Activated CD4-positive, alpha-beta memory T cell treated with anti-CD3 and anti-CD28 coated beads for 36 hours (primary cell): ENCODE measurements at regions not wholly inside any gene's neighbourhood (a gene's known extent, or its start where the extent isn't known, plus 50 kb on each side); places are given as distances from the start of the nearest gene placed in this dataset.
"Not testable (repeated sequence)": the region's sequence is repeated elsewhere in the genome, so short reads cannot be mapped to it uniquely, and the experiment has no call there.

Experiments
- CTCF ChIA-PET: fragments of 350-600 bp; sonication (Branson Sonifier 250); formaldehyde crosslinking; loops from one replicate; lab custom pipeline; 2021; ENCODE audit warnings: antibody characterized with exemption, inconsistent platforms; lab: Charles Lee
- POLR2A ChIA-PET: fragments of 350-600 bp; sonication (Branson Sonifier 250); formaldehyde crosslinking; loops from one replicate; lab custom pipeline; 2021; ENCODE audit warnings: antibody characterized with exemption; lab: Charles Lee
- DNase-seq: peaks from one replicate; pipeline ENCODE4 v3.0.0-alpha.2; 2020
- H3K27ac Mint-ChIP-seq: one replicate; pipeline ENCODE4 v1.8.0; 2021; ENCODE audit warnings: mixed read lengths
- H3K27me3 Mint-ChIP-seq: one replicate; pipeline ENCODE4 v1.8.0; 2021; ENCODE audit warnings: mixed read lengths
- H3K36me3 Mint-ChIP-seq: one replicate; pipeline ENCODE4 v1.8.0; 2021; ENCODE audit warnings: mixed read lengths
- H3K4me1 Mint-ChIP-seq: one replicate; pipeline ENCODE4 v1.8.0; 2021; ENCODE audit warnings: low read depth, mixed read lengths
- H3K4me3 Mint-ChIP-seq: one replicate; pipeline ENCODE4 v1.8.0; 2021; ENCODE audit warnings: mild to moderate bottlenecking, mixed read lengths
- H3K9me3 Mint-ChIP-seq: one replicate; pipeline ENCODE4 v1.8.0; 2021; ENCODE audit warnings: mixed read lengths
- intact Hi-C: fragments of 100-400 bp; cut with micrococcal nuclease; formaldehyde crosslinking; loops from one replicate; pipeline ENCODE4 v1.15.1; 2023

- Mint-ChIP-seq H3K36me3 (no peaks in the 10 kb centered on the region), H3K9me3 (no peaks in the 10 kb centered on the region), H3K27me3 (no peaks in the 10 kb centered on the region), H3K27ac (no peak overlapping the region), H3K4me1 (no peaks in the 10 kb centered on the region), H3K4me3 (no peak overlapping the region)
- POLR2A ChIA-PET = no interaction called here
- CTCF ChIA-PET = no interaction called here
- no peak for DNase-seq
- intact Hi-C loops = no loop called here
These were observed 1254.8 kb upstream of the CHAC2 start for GRCh38 chr2:52512760-52513159.

- ChIA-PET CTCF (no interaction called here), POLR2A (no interaction called here)
- no peak overlapping the region for H3K27ac Mint-ChIP-seq
- no peak for DNase-seq
- H3K4me3 Mint-ChIP-seq = no peak overlapping the region
- no peaks in the 10 kb centered on the region for H3K27me3 Mint-ChIP-seq
- no peaks in the 10 kb centered on the region for H3K4me1 Mint-ChIP-seq
- no peaks in the 10 kb centered on the region for H3K9me3 Mint-ChIP-seq
- H3K36me3 Mint-ChIP-seq = no peaks in the 10 kb centered on the region
- intact Hi-C loops = no loop called here
These were observed 1257.2 kb upstream of the CHAC2 start for GRCh38 chr2:52510432-52510831.

GRCh38 chr2:52502476-52502860 is 1265.1 kb upstream of the CHAC2 start:
- Mint-ChIP-seq H3K27me3 (no peaks in the 10 kb centered on the region), H3K4me1 (no peaks in the 10 kb centered on the region), H3K27ac (no peak overlapping the region), H3K36me3 (no peaks in the 10 kb centered on the region), H3K9me3 (peaks cover 5% of the 10 kb centered on the region), H3K4me3 (no peak overlapping the region)
- DNase-seq = no peak
- intact Hi-C loops = no loop called here
- ChIA-PET POLR2A (no interaction called here), CTCF (no interaction called here)

GRCh38 chr2:52501715-52502475 is 1265.7 kb upstream of the CHAC2 start:
- no peaks in the 10 kb centered on the region for H3K4me1 Mint-ChIP-seq
- intact Hi-C loops = no loop called here

GRCh38 chr2:52500561-52500960 is 1267.0 kb upstream of the CHAC2 start:
- Mint-ChIP-seq H3K27ac (no peak overlapping the region), H3K36me3 (no peaks in the 10 kb centered on the region), H3K4me1 (no peaks in the 10 kb centered on the region), H3K27me3 (no peaks in the 10 kb centered on the region), H3K9me3 (peaks cover 5% of the 10 kb centered on the region), H3K4me3 (no peak overlapping the region)
- intact Hi-C loops = no loop called here
- DNase-seq = no peak
- ChIA-PET CTCF (no interaction called here), POLR2A (no interaction called here)

More at GRCh38 chr2:52501715-52502475, 1265.7 kb upstream of the CHAC2 start:
- Mint-ChIP-seq H3K9me3 (peaks cover 5% of the 10 kb centered on the region), H3K27ac (no peak overlapping the region), H3K4me3 (no peak overlapping the region), H3K27me3 (no peaks in the 10 kb centered on the region), H3K36me3 (no peaks in the 10 kb centered on the region)
- DNase-seq = no peak
- ChIA-PET CTCF (no interaction called here), POLR2A (no interaction called here)

- Mint-ChIP-seq H3K27ac (no peak overlapping the region), H3K27me3 (no peaks in the 10 kb centered on the region), H3K4me1 (no peaks in the 10 kb centered on the region), H3K4me3 (no peak overlapping the region), H3K9me3 (peaks cover 5% of the 10 kb centered on the region), H3K36me3 (no peaks in the 10 kb centered on the region)
- no peak for DNase-seq
- ChIA-PET CTCF (no interaction called here), POLR2A (no interaction called here)
- intact Hi-C loops = no loop called here
These were observed 1269.4 kb upstream of the CHAC2 start for GRCh38 chr2:52498077-52498750.

- DNase-seq = no peak
- intact Hi-C loops = no loop called here
- H3K27ac Mint-ChIP-seq = no peak overlapping the region
- H3K36me3 Mint-ChIP-seq = no peaks in the 10 kb centered on the region
- no peak overlapping the region for H3K4me3 Mint-ChIP-seq
- no peaks in the 10 kb centered on the region for H3K27me3 Mint-ChIP-seq
- no peaks in the 10 kb centered on the region for H3K4me1 Mint-ChIP-seq
- CTCF ChIA-PET = no interaction called here
- peaks cover 14% of the 10 kb centered on the region for H3K9me3 Mint-ChIP-seq
- POLR2A ChIA-PET = no interaction called here
These were observed 1271.8 kb upstream of the CHAC2 start for GRCh38 chr2:52495816-52496215.

GRCh38 chr2:52477166-52477565 is 1290.4 kb upstream of the CHAC2 start:
- Mint-ChIP-seq H3K27ac (no peak overlapping the region), H3K27me3 (no peaks in the 10 kb centered on the region), H3K36me3 (no peaks in the 10 kb centered on the region), H3K4me1 (no peaks in the 10 kb centered on the region), H3K9me3 (peaks cover 4% of the 10 kb centered on the region), H3K4me3 (no peak overlapping the region)
- DNase-seq = no peak
- ChIA-PET CTCF (no interaction called here), POLR2A (no interaction called here)
- intact Hi-C loops = no loop called here

GRCh38 chr2:52475590-52475989 is 1292.0 kb upstream of the CHAC2 start:
- no peak for DNase-seq
- POLR2A ChIA-PET = no interaction called here
- H3K9me3 Mint-ChIP-seq = peaks cover 4% of the 10 kb centered on the region
- intact Hi-C loops = no loop called here
- CTCF ChIA-PET = no interaction called here
- H3K27me3 Mint-ChIP-seq = no peaks in the 10 kb centered on the region
- no peak overlapping the region for H3K4me3 Mint-ChIP-seq
- no peak overlapping the region for H3K27ac Mint-ChIP-seq
- H3K4me1 Mint-ChIP-seq = no peaks in the 10 kb centered on the region
- no peaks in the 10 kb centered on the region for H3K36me3 Mint-ChIP-seq

GRCh38 chr2:52474091-52474490 is 1293.5 kb upstream of the CHAC2 start:
- H3K4me3 Mint-ChIP-seq = no peak overlapping the region
- ChIA-PET POLR2A (no interaction called here), CTCF (no interaction called here)
- intact Hi-C loops = no loop called here
- no peak overlapping the region for H3K27ac Mint-ChIP-seq
- no peaks in the 10 kb centered on the region for H3K36me3 Mint-ChIP-seq
- peaks cover 4% of the 10 kb centered on the region for H3K9me3 Mint-ChIP-seq
- H3K27me3 Mint-ChIP-seq = no peaks in the 10 kb centered on the region
- H3K4me1 Mint-ChIP-seq = no peaks in the 10 kb centered on the region
- DNase-seq = no peak

- H3K9me3 Mint-ChIP-seq = peaks cover under 1% of the 10 kb centered on the region
- no peak overlapping the region for H3K27ac Mint-ChIP-seq
- no peak overlapping the region for H3K4me3 Mint-ChIP-seq
- H3K4me1 Mint-ChIP-seq = no peaks in the 10 kb centered on the region
- no peaks in the 10 kb centered on the region for H3K36me3 Mint-ChIP-seq
- ChIA-PET POLR2A (no interaction called here), CTCF (no interaction called here)
- H3K27me3 Mint-ChIP-seq = no peaks in the 10 kb centered on the region
- no peak for DNase-seq
- intact Hi-C loops = no loop called here
These were observed 1294.1 kb upstream of the CHAC2 start for GRCh38 chr2:52473526-52473925.

GRCh38 chr2:52470457-52470856 is 1297.1 kb upstream of the CHAC2 start:
- H3K27ac Mint-ChIP-seq, POLR2A ChIA-PET, H3K4me3 Mint-ChIP-seq, H3K36me3 Mint-ChIP-seq, CTCF ChIA-PET, DNase-seq, H3K9me3 Mint-ChIP-seq, intact Hi-C loops, H3K27me3 Mint-ChIP-seq, H3K4me1 Mint-ChIP-seq: not testable (repeated sequence)

- ChIA-PET POLR2A (no interaction called here), CTCF (no interaction called here)
- Mint-ChIP-seq H3K27me3 (no peaks in the 10 kb centered on the region), H3K4me3 (no peak overlapping the region), H3K27ac (no peak overlapping the region), H3K36me3 (no peaks in the 10 kb centered on the region), H3K9me3 (peaks cover 2% of the 10 kb centered on the region), H3K4me1 (no peaks in the 10 kb centered on the region)
- no peak for DNase-seq
- intact Hi-C loops = no loop called here
These were observed 1300.4 kb upstream of the CHAC2 start for GRCh38 chr2:52467189-52467588.
